HFFc6 (cell line): ENCODE measurements at regions not wholly inside any gene's neighbourhood (a gene's known extent, or its start where the extent isn't known, plus 50 kb on each side); places are given as distances from the start of the nearest gene placed in this dataset.

Source experiments
- DNase-seq: peaks from one replicate; pipeline ENCODE4 v3.0.0-alpha.2; 2018
- H3K27ac Mint-ChIP-seq: 2 replicates; pipeline ENCODE4 v1.8.0; 2020; ENCODE audit warnings: mild to moderate bottlenecking, mixed read lengths
- H3K27me3 Mint-ChIP-seq: 2 replicates; pipeline ENCODE4 v1.8.0; 2021; ENCODE audit warnings: mild to moderate bottlenecking, moderate library complexity, mixed read lengths; ENCODE audit not compliant: insufficient read depth
- H3K36me3 Mint-ChIP-seq: 2 replicates; pipeline ENCODE4 v1.8.0; 2021; ENCODE audit warnings: low read depth, mixed read lengths
- H3K4me1 Mint-ChIP-seq: 2 replicates; pipeline ENCODE4 v1.8.0; 2020; ENCODE audit warnings: low read depth, mixed read lengths
- H3K4me3 Mint-ChIP-seq: 2 replicates; pipeline ENCODE4 v1.8.0; 2020; ENCODE audit warnings: mild to moderate bottlenecking, moderate library complexity, mixed read lengths
- H3K9me3 Mint-ChIP-seq: 2 replicates; pipeline ENCODE4 v1.8.0; 2020; ENCODE audit warnings: mild to moderate bottlenecking, mixed read lengths
- TF ChIP-seq, protein P1 (sequence below): fragments of 200-600 bp; sonication (generic); IDR thresholded peaks from 2 replicates; pipeline ENCODE4 v1.5.0; 2021; ENCODE audit warnings: antibody characterized with exemption, mild to moderate bottlenecking

DNA sequence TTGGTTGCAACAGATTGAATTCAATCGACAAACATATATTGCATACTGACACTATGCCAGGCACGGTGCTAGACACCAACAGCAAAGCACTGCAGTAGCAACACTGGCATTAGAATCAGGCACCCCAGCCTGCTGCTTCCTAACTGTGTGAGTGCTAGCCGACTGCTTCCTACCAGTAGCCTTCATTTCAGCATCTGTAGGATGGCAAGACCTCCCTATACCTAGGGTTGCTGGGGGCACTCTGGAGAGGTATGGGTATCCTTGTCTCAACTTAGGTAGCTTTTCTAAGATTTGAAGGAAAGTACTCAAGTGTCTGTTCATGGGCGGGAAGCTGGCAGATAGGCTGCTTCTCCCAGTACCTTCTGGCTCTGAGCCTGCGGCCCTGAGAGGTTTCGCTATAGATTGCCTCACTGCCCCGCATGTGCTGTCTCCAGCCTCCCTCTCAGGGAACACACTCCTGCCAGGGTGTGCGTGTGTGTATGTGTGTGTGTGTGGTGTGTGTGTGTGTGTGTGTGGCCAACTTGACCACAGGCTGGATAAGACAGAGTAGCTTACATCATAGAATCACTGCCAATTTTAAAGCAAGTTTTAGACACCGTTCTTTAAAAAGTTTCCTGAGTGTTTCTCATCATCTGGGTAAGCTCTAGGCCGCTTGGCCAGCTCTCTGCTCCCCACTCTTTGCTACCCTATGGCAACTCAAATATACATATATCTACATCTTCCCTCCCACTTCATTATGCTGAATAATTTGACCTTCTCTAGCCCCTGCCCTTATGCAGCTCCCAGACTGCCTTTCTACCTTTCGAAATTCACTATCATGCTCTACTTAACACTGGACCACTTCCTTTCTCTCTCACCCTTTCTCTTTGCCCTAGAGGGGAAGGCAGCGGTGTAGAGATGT lies 97.0 kb upstream of the PJA1 start:
- H3K9me3 Mint-ChIP-seq, result no peaks in the 10 kb centered on the region
- DNase-seq, result no peak
- peaks cover 17% of the 10 kb centered on the region for H3K27me3 Mint-ChIP-seq
- TF ChIP-seq, protein P1, sequence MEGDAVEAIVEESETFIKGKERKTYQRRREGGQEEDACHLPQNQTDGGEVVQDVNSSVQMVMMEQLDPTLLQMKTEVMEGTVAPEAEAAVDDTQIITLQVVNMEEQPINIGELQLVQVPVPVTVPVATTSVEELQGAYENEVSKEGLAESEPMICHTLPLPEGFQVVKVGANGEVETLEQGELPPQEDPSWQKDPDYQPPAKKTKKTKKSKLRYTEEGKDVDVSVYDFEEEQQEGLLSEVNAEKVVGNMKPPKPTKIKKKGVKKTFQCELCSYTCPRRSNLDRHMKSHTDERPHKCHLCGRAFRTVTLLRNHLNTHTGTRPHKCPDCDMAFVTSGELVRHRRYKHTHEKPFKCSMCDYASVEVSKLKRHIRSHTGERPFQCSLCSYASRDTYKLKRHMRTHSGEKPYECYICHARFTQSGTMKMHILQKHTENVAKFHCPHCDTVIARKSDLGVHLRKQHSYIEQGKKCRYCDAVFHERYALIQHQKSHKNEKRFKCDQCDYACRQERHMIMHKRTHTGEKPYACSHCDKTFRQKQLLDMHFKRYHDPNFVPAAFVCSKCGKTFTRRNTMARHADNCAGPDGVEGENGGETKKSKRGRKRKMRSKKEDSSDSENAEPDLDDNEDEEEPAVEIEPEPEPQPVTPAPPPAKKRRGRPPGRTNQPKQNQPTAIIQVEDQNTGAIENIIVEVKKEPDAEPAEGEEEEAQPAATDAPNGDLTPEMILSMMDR, result no peak
- no peaks in the 10 kb centered on the region for H3K4me1 Mint-ChIP-seq
- H3K4me3 Mint-ChIP-seq, result no peak overlapping the region
- H3K27ac Mint-ChIP-seq, result no peak overlapping the region
- H3K36me3 Mint-ChIP-seq, result no peaks in the 10 kb centered on the region

DNA sequence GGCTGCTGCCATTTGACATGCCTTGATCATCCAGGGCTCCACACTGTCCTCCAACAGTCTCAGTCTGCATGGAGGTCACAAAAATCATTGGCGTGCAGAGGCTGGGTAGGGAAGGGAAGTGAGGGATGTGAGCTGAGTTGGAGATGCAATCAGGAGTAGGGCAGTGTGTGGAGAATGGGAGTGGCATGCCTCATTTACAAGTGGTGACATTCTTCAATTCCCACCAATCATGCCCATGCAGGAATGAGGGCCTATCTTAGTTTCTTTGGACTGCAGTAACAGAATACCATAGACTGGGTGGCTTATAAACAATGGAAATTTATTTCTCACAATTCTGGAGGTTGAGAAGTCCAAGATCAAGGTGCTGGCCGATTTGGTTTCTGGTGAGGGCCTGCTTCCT lies 94.9 kb upstream of the PJA1 start:
- Mint-ChIP-seq H3K27me3 (peaks cover 17% of the 10 kb centered on the region), H3K4me1 (no peaks in the 10 kb centered on the region), H3K4me3 (no peak overlapping the region), H3K36me3 (no peaks in the 10 kb centered on the region), H3K9me3 (no peaks in the 10 kb centered on the region), H3K27ac (no peak overlapping the region)
- TF ChIP-seq, protein P1, result no peak
- no peak for DNase-seq

- Mint-ChIP-seq H3K36me3 (no peaks in the 10 kb centered on the region), H3K4me3 (no peak overlapping the region), H3K4me1 (no peaks in the 10 kb centered on the region), H3K27ac (no peak overlapping the region), H3K9me3 (no peaks in the 10 kb centered on the region), H3K27me3 (peaks cover 16% of the 10 kb centered on the region)
- TF ChIP-seq, protein P1, result no peak
- DNase-seq, result no peak
Observed at GRCh38 chrX:69258893-69259292, 93.6 kb upstream of the PJA1 start.

DNA sequence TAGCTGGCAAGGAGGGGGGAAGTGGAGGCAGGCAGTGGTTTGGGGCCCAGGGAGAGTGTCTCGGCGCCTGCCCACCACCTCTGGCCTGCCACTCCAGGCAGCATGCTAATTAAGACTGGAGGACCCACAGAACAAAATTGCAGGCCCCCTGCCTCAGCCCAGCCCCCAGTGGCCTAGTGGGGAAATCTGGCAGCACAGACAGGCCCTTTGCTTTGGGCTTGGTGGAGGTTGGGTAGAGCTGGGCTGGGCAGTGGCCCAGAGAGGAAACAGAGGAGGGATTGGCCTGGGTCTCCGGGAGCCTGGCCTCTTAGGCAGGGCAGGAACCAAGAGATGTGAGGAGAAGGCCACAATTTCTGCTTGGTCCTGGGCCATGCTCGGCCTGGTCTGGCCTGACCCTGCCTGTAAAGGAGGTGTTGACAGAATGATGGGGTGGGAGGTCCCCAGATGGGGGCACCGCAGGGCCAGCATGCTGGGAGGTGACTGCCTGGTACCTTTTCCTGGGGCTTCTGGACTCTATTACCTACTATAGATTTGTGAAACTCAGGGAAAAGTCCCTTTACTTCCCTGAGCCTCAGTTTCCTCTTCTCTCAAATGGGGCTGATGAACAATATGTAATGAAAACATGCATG lies 92.4 kb upstream of the PJA1 start:
- TF ChIP-seq, protein P1, result no peak
- Mint-ChIP-seq H3K27me3 (peaks cover 9% of the 10 kb centered on the region), H3K27ac (no peak overlapping the region), H3K4me3 (no peak overlapping the region), H3K4me1 (no peaks in the 10 kb centered on the region), H3K36me3 (no peaks in the 10 kb centered on the region), H3K9me3 (no peaks in the 10 kb centered on the region)
- no peak for DNase-seq

DNA sequence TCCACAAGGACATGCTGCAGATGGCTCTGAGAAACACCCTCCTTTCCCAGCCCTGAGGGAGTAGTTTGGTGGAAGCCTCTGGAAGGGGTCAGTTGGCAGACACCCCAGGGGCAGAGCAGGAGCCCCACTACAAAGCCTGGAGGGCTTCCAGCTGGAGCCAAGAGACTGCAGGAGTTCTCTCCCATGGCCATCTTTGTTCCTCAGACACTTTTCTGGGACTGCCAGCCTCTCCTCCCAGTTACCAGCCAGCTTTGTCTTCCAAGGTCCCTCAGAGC lies 91.0 kb upstream of the PJA1 start:
- peaks cover 9% of the 10 kb centered on the region for H3K27me3 Mint-ChIP-seq
- H3K9me3 Mint-ChIP-seq, result no peaks in the 10 kb centered on the region
- no peaks in the 10 kb centered on the region for H3K36me3 Mint-ChIP-seq
- no peak overlapping the region for H3K27ac Mint-ChIP-seq
- no peak overlapping the region for H3K4me3 Mint-ChIP-seq
- no peak for DNase-seq
- TF ChIP-seq, protein P1, result no peak
- no peaks in the 10 kb centered on the region for H3K4me1 Mint-ChIP-seq
